GM23338 (cell line): ENCODE measurements at regions not wholly inside any gene's neighbourhood (a gene's known extent, or its start where the extent isn't known, plus 50 kb on each side); places are given as distances from the start of the nearest gene placed in this dataset.

ENCODE experiments used
- ATAC-seq: fragments of 200-7000 bp; cut with Tn5 transposase; 3 replicates; pipeline ENCODE4 v1.9.1; 2020
- DNase-seq: peaks from one replicate; pipeline ENCODE4 v3.0.0-alpha.2; 2015; ENCODE audit warnings: low spot score
- H2AFZ ChIP-seq: fragments of 200-600 bp; sonication (generic); 2 replicates; pipeline ENCODE4 v1.8.0; 2016; ENCODE audit warnings: antibody characterized with exemption, mild to moderate bottlenecking, moderate library complexity
- H3F3A ChIP-seq: fragments of 200-600 bp; sonication (generic); replicated peaks from 2 replicates; pipeline ENCODE4 v1.8.0; 2017; ENCODE audit warnings: antibody characterized with exemption, mixed run types, low read depth
- H3K27ac ChIP-seq: fragments of 200-600 bp; sonication (generic); 2 replicates; pipeline ENCODE4 v1.6.1; 2016; ENCODE audit warnings: low read depth
- H3K27me3 ChIP-seq: fragments of 200-600 bp; sonication (generic); 2 replicates; pipeline ENCODE4 v1.8.0; 2016; ENCODE audit warnings: mild to moderate bottlenecking, mixed run types, moderate library complexity; ENCODE audit not compliant: insufficient read depth
- H3K36me3 ChIP-seq: fragments of 200-600 bp; sonication (generic); 2 replicates; pipeline ENCODE4 v1.8.0; 2016; ENCODE audit warnings: mild to moderate bottlenecking; ENCODE audit not compliant: insufficient read depth
- H3K4me1 ChIP-seq: fragments of 200-600 bp; sonication (generic); 2 replicates; pipeline ENCODE4 v1.8.0; 2016; ENCODE audit warnings: mild to moderate bottlenecking, moderate library complexity; ENCODE audit not compliant: insufficient read depth
- H3K4me2 ChIP-seq: fragments of 200-600 bp; sonication (generic); 2 replicates; pipeline ENCODE4 v1.7.1; 2017; ENCODE audit warnings: mixed run types
- H3K4me3 ChIP-seq: fragments of 200-600 bp; sonication (generic); 2 replicates; pipeline ENCODE4 v1.6.1; 2016; ENCODE audit warnings: mixed run types
- H3K79me2 ChIP-seq: fragments of 200-600 bp; sonication (generic); replicated peaks from 2 replicates; pipeline ENCODE4 v1.8.0; 2017; ENCODE audit warnings: mild to moderate bottlenecking; ENCODE audit not compliant: insufficient read depth
- H3K9me2 ChIP-seq: fragments of 200-600 bp; sonication (generic); 2 replicates; pipeline ENCODE4 v1.8.0; 2017; ENCODE audit not compliant: insufficient read depth
- H4K20me1 ChIP-seq: fragments of 200-600 bp; sonication (generic); replicated peaks from 2 replicates; pipeline ENCODE4 v1.8.0; 2017; ENCODE audit warnings: mild to moderate bottlenecking; ENCODE audit not compliant: insufficient read depth
- H3K27ac Mint-ChIP-seq: 2 replicates; pipeline ENCODE4 v1.8.0; 2020; ENCODE audit warnings: inconsistent platforms, mild to moderate bottlenecking, moderate library complexity, mixed read lengths
- H3K27me3 Mint-ChIP-seq: 3 replicates; pipeline ENCODE4 v1.8.0; 2022; ENCODE audit warnings: low read depth, mild to moderate bottlenecking, moderate library complexity, mixed read lengths, inconsistent platforms; ENCODE audit not compliant: insufficient read depth, poor library complexity
- H3K36me3 Mint-ChIP-seq: 3 replicates; pipeline ENCODE4 v1.8.0; 2021; ENCODE audit warnings: low read depth, mild to moderate bottlenecking, inconsistent platforms, moderate library complexity, mixed read lengths
- H3K4me1 Mint-ChIP-seq: 3 replicates; pipeline ENCODE4 v1.8.0; 2020; ENCODE audit warnings: mild to moderate bottlenecking, inconsistent platforms, mixed read lengths
- H3K4me3 Mint-ChIP-seq: 3 replicates; pipeline ENCODE4 v1.8.0; 2021; ENCODE audit warnings: moderate library complexity, mild to moderate bottlenecking, inconsistent platforms, mixed read lengths
- H3K9me3 Mint-ChIP-seq: 3 replicates; pipeline ENCODE4 v1.8.0; 2020; ENCODE audit warnings: moderate library complexity, mild to moderate bottlenecking, inconsistent platforms, mixed read lengths
- ETS1 ChIP-seq: IDR thresholded peaks from 2 replicates; pipeline ENCODE4 v1.6.1; 2016; ENCODE audit warnings: antibody characterized with exemption
- NANOG ChIP-seq: IDR thresholded peaks from 2 replicates; pipeline ENCODE4 v1.6.1; 2016; ENCODE audit warnings: antibody characterized with exemption, borderline replicate concordance
- POLR2AphosphoS5 ChIP-seq: IDR thresholded peaks from 2 replicates; pipeline ENCODE4 v1.6.1; 2016; ENCODE audit warnings: antibody characterized with exemption, low read depth
- STAT1 ChIP-seq: IDR thresholded peaks from one replicate; pipeline ENCODE4 v1.6.1; 2016; ENCODE audit warnings: antibody characterized with exemption; ENCODE audit not compliant: unreplicated experiment
- ZNF114 ChIP-seq: fragments of 250-450 bp; sonication (Bioruptor Pico); IDR thresholded peaks from 2 replicates; pipeline ENCODE4 v1.5.0; 2020; ENCODE audit warnings: mild to moderate bottlenecking, moderate library complexity
- ZNF331 ChIP-seq: fragments of 250-450 bp; sonication (Bioruptor Pico); IDR thresholded peaks from 2 replicates; pipeline ENCODE4 v1.5.0; 2020; ENCODE audit warnings: low read depth, mild to moderate bottlenecking, moderate library complexity
- TF ChIP-seq, protein P1 (sequence below): fragments of 250-450 bp; sonication (Bioruptor Pico); IDR thresholded peaks from 2 replicates; pipeline ENCODE4 v1.5.0; 2020; ENCODE audit warnings: mild to moderate bottlenecking, moderate library complexity
- TF ChIP-seq, protein P2 (sequence below): IDR thresholded peaks from one replicate; pipeline ENCODE4 v1.6.1; 2018; ENCODE audit warnings: antibody characterized with exemption; ENCODE audit not compliant: unreplicated experiment

GRCh38 chr1:86229405-86229975, 72.9 kb upstream of the COL24A1 start:
- peaks cover 12% of the 10 kb centered on the region for H3K4me1 Mint-ChIP-seq
- Histone ChIP-seq H3K4me3 (no peak overlapping the region), H3K27me3 (no peaks in the 10 kb centered on the region), H3F3A (no peaks in the 10 kb centered on the region), H4K20me1 (no peaks in the 10 kb centered on the region), H2AFZ (no peak overlapping the region), H3K4me1 (peaks cover 10% of the 10 kb centered on the region; the same call in 1 of the 2 replicates), H3K79me2 (no peaks in the 10 kb centered on the region), H3K4me2 (no peak overlapping the region), H3K27ac (no peak overlapping the region), H3K9me2 (no peaks in the 10 kb centered on the region), H3K36me3 (no peaks in the 10 kb centered on the region)
- DNase-seq (no peak), ATAC-seq (no peak)
- H3K9me3 Mint-ChIP-seq = no peaks in the 10 kb centered on the region
- TF ChIP-seq ETS1 = no peak
- TF ChIP-seq, protein P1, sequence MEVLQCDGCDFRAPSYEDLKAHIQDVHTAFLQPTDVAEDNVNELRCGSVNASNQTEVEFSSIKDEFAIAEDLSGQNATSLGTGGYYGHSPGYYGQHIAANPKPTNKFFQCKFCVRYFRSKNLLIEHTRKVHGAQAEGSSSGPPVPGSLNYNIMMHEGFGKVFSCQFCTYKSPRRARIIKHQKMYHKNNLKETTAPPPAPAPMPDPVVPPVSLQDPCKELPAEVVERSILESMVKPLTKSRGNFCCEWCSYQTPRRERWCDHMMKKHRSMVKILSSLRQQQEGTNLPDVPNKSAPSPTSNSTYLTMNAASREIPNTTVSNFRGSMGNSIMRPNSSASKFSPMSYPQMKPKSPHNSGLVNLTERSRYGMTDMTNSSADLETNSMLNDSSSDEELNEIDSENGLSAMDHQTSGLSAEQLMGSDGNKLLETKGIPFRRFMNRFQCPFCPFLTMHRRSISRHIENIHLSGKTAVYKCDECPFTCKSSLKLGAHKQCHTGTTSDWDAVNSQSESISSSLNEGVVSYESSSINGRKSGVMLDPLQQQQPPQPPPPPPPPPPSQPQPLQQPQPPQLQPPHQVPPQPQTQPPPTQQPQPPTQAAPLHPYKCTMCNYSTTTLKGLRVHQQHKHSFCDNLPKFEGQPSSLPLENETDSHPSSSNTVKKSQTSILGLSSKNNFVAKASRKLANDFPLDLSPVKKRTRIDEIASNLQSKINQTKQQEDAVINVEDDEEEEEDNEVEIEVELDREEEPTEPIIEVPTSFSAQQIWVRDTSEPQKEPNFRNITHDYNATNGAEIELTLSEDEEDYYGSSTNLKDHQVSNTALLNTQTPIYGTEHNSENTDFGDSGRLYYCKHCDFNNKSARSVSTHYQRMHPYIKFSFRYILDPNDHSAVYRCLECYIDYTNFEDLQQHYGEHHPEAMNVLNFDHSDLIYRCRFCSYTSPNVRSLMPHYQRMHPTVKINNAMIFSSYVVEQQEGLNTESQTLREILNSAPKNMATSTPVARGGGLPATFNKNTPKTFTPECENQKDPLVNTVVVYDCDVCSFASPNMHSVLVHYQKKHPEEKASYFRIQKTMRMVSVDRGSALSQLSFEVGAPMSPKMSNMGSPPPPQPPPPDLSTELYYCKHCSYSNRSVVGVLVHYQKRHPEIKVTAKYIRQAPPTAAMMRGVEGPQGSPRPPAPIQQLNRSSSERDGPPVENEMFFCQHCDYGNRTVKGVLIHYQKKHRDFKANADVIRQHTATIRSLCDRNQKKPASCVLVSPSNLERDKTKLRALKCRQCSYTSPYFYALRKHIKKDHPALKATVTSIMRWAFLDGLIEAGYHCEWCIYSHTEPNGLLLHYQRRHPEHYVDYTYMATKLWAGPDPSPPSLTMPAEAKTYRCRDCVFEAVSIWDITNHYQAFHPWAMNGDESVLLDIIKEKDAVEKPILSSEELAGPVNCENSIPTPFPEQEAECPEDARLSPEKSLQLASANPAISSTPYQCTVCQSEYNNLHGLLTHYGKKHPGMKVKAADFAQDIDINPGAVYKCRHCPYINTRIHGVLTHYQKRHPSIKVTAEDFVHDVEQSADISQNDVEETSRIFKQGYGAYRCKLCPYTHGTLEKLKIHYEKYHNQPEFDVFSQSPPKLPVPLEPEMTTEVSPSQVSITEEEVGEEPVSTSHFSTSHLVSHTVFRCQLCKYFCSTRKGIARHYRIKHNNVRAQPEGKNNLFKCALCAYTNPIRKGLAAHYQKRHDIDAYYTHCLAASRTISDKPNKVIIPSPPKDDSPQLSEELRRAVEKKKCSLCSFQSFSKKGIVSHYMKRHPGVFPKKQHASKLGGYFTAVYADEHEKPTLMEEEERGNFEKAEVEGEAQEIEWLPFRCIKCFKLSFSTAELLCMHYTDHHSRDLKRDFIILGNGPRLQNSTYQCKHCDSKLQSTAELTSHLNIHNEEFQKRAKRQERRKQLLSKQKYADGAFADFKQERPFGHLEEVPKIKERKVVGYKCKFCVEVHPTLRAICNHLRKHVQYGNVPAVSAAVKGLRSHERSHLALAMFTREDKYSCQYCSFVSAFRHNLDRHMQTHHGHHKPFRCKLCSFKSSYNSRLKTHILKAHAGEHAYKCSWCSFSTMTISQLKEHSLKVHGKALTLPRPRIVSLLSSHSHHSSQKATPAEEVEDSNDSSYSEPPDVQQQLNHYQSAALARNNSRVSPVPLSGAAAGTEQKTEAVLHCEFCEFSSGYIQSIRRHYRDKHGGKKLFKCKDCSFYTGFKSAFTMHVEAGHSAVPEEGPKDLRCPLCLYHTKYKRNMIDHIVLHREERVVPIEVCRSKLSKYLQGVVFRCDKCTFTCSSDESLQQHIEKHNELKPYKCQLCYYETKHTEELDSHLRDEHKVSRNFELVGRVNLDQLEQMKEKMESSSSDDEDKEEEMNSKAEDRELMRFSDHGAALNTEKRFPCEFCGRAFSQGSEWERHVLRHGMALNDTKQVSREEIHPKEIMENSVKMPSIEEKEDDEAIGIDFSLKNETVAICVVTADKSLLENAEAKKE (CRISPR knock-in tag) = no peak
- TF ChIP-seq NANOG = no peak
- no peak for TF ChIP-seq ZNF331 (CRISPR knock-in tag)
- TF ChIP-seq POLR2AphosphoS5 = no peak
- no peak for TF ChIP-seq STAT1
- TF ChIP-seq, protein P2, sequence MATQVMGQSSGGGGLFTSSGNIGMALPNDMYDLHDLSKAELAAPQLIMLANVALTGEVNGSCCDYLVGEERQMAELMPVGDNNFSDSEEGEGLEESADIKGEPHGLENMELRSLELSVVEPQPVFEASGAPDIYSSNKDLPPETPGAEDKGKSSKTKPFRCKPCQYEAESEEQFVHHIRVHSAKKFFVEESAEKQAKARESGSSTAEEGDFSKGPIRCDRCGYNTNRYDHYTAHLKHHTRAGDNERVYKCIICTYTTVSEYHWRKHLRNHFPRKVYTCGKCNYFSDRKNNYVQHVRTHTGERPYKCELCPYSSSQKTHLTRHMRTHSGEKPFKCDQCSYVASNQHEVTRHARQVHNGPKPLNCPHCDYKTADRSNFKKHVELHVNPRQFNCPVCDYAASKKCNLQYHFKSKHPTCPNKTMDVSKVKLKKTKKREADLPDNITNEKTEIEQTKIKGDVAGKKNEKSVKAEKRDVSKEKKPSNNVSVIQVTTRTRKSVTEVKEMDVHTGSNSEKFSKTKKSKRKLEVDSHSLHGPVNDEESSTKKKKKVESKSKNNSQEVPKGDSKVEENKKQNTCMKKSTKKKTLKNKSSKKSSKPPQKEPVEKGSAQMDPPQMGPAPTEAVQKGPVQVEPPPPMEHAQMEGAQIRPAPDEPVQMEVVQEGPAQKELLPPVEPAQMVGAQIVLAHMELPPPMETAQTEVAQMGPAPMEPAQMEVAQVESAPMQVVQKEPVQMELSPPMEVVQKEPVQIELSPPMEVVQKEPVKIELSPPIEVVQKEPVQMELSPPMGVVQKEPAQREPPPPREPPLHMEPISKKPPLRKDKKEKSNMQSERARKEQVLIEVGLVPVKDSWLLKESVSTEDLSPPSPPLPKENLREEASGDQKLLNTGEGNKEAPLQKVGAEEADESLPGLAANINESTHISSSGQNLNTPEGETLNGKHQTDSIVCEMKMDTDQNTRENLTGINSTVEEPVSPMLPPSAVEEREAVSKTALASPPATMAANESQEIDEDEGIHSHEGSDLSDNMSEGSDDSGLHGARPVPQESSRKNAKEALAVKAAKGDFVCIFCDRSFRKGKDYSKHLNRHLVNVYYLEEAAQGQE = no peak
- no peak for TF ChIP-seq ZNF114 (CRISPR knock-in tag)
- H3K27ac Mint-ChIP-seq = no peak overlapping the region; the same call in 1 of the 2 replicates
- H3K4me3 Mint-ChIP-seq = no peak overlapping the region
- no peaks in the 10 kb centered on the region for H3K36me3 Mint-ChIP-seq
- no peaks in the 10 kb centered on the region for H3K27me3 Mint-ChIP-seq
